AG04449 (cell line): ENCODE measurements at regions not wholly inside any gene's neighbourhood (a gene's known extent, or its start where the extent isn't known, plus 50 kb on each side); places are given as distances from the start of the nearest gene placed in this dataset.

Experiments
- CTCF ChIA-PET: fragments of 350-600 bp; formaldehyde crosslinking; extraction: SDS; loops from one replicate; lab custom pipeline; 2021; ENCODE audit warnings: antibody characterized with exemption; lab: Yijun Ruan, JAX
- POLR2A ChIA-PET: fragments of 400-600, 350-600 bp; formaldehyde crosslinking; extraction: SDS; loops from one replicate; lab custom pipeline; 2020; ENCODE audit warnings: antibody characterized with exemption, inconsistent platforms; lab: Yijun Ruan, JAX
- DNase-seq: peaks from one replicate; pipeline ENCODE4 v3.0.0-alpha.2; 2010; ENCODE audit warnings: low read depth, low spot score
- H3K4me3 ChIP-seq: 2 replicates; pipeline ENCODE4 v1.5.1; 2011; ENCODE audit warnings: low read depth, mild to moderate bottlenecking, control low read depth, low read length
- TF ChIP-seq, protein P1 (sequence below): IDR thresholded peaks from one replicate; pipeline ENCODE4 v1.5.1; 2011; ENCODE audit warnings: mild to moderate bottlenecking, moderate library complexity, low read length, control low read depth, inconsistent platforms; ENCODE audit not compliant: insufficient read depth; ENCODE audit errors: missing control alignments

DNA sequence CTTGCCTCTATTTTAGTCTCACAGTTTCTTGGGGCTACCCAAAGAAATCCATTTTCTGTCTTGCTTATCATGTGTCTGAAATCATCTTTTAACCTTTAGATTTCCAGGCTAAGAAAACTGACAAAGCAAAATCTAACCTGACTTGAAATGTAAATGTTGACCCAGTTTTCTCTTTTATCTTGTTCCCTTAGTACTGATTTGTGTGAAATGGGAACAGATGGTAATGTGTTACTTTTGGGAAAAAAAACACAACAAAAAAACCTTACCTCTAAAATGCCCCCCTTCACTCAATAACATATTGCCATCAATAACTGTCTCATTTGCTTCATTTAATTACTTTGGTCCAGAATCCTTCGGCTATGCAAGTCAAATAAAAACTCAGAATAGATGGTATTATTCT is 383.2 kb upstream of the DCN start:
- H3K4me3 ChIP-seq = no peak overlapping the region
- CTCF ChIA-PET = interaction anchor here (4.8 kb wide), 1 partner anchor 13 kb away, joined by 33 read pairs; no protein-coding TSS in a partner anchor
- TF ChIP-seq, protein P1, sequence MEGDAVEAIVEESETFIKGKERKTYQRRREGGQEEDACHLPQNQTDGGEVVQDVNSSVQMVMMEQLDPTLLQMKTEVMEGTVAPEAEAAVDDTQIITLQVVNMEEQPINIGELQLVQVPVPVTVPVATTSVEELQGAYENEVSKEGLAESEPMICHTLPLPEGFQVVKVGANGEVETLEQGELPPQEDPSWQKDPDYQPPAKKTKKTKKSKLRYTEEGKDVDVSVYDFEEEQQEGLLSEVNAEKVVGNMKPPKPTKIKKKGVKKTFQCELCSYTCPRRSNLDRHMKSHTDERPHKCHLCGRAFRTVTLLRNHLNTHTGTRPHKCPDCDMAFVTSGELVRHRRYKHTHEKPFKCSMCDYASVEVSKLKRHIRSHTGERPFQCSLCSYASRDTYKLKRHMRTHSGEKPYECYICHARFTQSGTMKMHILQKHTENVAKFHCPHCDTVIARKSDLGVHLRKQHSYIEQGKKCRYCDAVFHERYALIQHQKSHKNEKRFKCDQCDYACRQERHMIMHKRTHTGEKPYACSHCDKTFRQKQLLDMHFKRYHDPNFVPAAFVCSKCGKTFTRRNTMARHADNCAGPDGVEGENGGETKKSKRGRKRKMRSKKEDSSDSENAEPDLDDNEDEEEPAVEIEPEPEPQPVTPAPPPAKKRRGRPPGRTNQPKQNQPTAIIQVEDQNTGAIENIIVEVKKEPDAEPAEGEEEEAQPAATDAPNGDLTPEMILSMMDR = no peak
- DNase-seq = no peak
- POLR2A ChIA-PET = no interaction called here

GRCh38 chr12:91565246-91565645 is 382.6 kb upstream of the DCN start:
- TF ChIP-seq, protein P1 = no peak
- CTCF ChIA-PET = interaction anchor here (4.8 kb wide), 1 partner anchor 13 kb away, joined by 33 read pairs; no protein-coding TSS in a partner anchor
- POLR2A ChIA-PET = no interaction called here
- DNase-seq = no peak
- no peak overlapping the region for H3K4me3 ChIP-seq

DNA sequence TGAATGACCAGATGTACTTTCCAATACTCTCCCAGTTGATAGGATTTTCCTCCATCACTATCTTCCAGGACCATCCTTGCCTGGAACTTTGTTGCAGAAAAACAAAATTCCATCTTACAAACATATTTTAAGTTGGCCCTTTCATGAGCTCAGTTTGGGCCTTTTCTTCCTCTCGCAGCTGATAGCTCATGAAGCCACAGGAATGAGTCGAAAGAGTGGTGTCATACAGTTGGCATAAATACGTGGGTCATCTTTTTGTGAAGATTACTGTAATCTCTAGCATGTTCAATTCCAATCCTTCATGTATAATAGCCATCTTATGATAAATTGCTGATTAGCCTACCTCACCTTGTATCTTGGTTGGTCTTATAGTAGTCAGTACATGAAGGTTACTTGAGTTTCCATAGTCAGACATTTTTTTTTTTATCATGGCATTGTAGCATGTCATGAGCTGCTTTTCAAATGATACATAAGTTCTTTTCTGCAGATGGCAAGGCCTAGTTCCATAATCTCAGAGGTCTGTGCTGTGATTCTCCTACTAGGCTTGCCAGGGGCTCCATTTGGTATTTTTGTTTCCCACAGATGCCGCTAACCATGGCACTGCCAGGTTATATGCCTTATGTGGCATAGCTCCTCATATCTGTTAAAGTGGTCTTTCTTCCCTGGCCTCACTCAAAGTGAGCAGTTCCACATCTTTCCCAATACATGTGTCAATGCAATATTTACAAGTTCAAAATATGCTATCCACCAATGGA is 380.6 kb upstream of the DCN start:
- no peak for DNase-seq
- H3K4me3 ChIP-seq = no peak overlapping the region
- TF ChIP-seq, protein P1 = no peak
- ChIA-PET POLR2A (no interaction called here), CTCF (interaction anchor here (0.7 to 2.5 kb wide), 5 partner anchors 10 to 181 kb away, joined by 3 to 12 read pairs (median 4); no protein-coding TSS in a partner anchor)

- TF ChIP-seq, protein P1 = no peak
- ChIA-PET POLR2A (no interaction called here), CTCF (interaction anchor here (1.8 to 2.5 kb wide), 2 partner anchors 12 to 16 kb away, joined by 6 to 12 read pairs; no protein-coding TSS in a partner anchor)
- no peak for DNase-seq
- no peak overlapping the region for H3K4me3 ChIP-seq
These were observed 379.9 kb upstream of the DCN start for GRCh38 chr12:91562476-91562875.

- TF ChIP-seq, protein P1 = no peak
- ChIA-PET CTCF (interaction anchor here (1.8 to 2.5 kb wide), 2 partner anchors 13 to 16 kb away, joined by 6 to 12 read pairs; no protein-coding TSS in a partner anchor), POLR2A (no interaction called here)
- H3K4me3 ChIP-seq = no peak overlapping the region
- no peak for DNase-seq
These were observed 379.3 kb upstream of the DCN start for GRCh38 chr12:91561958-91562325.

- ChIA-PET POLR2A (no interaction called here), CTCF (interaction anchor here (1.7 to 2.5 kb wide), 3 partner anchors 13 to 17 kb away, joined by 4 to 12 read pairs (median 6); no protein-coding TSS in a partner anchor)
- TF ChIP-seq, protein P1 = no peak
- H3K4me3 ChIP-seq = no peak overlapping the region
- no peak for DNase-seq
These were observed 378.8 kb upstream of the DCN start for GRCh38 chr12:91561301-91561957.
